ENCODE measurements at regions not wholly inside any gene's neighbourhood (a gene's known extent, or its start where the extent isn't known, plus 50 kb on each side); places are given as distances from the start of the nearest gene placed in this dataset.

DNA sequence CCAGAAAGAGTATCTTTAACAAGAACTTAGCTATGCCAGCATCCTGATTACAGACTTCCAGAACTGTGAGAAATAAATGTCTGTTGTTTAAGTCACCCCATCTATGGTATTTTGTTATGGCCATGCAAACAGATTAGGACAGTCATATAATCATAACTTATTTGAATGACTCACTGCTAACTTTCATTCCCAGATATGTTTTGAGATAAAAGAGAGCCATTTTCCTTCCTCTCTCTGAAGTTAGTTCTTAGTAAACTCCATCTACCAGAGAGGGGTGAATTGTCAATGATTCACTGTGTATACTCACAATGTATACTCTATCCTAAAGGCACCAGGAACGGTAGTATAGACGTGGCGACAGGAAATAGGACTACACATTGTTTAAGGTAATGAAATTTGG, 179.4 kb upstream of the DPH6 start:
- Histone ChIP-seq H3K27ac (no peak overlapping the region), H3K36me3 (no peaks in the 10 kb centered on the region), H3K4me1 (replicated peaks) (no peaks in the 10 kb centered on the region), H3K27me3 (replicated peaks; ENCODE audit: insufficient read depth) (no peaks in the 10 kb centered on the region), H3K4me3 (no peak overlapping the region), H3K9me3 (no peaks in the 10 kb centered on the region)
- intact Hi-C loops (cut with DNase I): no loop called here
- no peak for TF ChIP-seq POLR2A (IDR thresholded peaks at IDR 0.05)
- no peak for TF ChIP-seq POLR2AphosphoS5 (IDR thresholded peaks at IDR 0.05)
- TF ChIP-seq, protein P1, sequence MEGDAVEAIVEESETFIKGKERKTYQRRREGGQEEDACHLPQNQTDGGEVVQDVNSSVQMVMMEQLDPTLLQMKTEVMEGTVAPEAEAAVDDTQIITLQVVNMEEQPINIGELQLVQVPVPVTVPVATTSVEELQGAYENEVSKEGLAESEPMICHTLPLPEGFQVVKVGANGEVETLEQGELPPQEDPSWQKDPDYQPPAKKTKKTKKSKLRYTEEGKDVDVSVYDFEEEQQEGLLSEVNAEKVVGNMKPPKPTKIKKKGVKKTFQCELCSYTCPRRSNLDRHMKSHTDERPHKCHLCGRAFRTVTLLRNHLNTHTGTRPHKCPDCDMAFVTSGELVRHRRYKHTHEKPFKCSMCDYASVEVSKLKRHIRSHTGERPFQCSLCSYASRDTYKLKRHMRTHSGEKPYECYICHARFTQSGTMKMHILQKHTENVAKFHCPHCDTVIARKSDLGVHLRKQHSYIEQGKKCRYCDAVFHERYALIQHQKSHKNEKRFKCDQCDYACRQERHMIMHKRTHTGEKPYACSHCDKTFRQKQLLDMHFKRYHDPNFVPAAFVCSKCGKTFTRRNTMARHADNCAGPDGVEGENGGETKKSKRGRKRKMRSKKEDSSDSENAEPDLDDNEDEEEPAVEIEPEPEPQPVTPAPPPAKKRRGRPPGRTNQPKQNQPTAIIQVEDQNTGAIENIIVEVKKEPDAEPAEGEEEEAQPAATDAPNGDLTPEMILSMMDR (IDR thresholded peaks at IDR 0.05): no peak
- 96% methylated on average over 3 of the region's 3 CpGs for WGBS
- DNase-seq (ENCODE audit: low spot score): no peak

DNA sequence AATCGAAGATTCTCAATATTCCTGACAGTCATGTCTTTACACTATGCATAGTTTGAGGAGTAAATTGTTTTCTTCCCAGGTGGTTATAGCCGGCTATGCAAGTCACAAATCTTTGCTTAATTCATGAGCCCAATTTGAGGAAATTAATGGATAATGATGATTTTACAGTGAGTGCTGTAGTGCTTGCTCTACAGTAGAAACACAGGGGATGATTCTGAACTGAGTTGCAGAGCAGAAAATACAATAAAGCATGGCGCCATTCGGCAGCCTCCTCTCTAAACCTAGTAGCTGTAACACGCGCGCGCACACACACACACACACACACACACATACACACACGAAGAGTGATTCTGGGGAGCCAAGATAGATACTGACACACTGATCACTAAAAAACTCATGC, 181.7 kb upstream of the DPH6 start:
- DNase-seq (ENCODE audit: low spot score): no peak

DNA sequence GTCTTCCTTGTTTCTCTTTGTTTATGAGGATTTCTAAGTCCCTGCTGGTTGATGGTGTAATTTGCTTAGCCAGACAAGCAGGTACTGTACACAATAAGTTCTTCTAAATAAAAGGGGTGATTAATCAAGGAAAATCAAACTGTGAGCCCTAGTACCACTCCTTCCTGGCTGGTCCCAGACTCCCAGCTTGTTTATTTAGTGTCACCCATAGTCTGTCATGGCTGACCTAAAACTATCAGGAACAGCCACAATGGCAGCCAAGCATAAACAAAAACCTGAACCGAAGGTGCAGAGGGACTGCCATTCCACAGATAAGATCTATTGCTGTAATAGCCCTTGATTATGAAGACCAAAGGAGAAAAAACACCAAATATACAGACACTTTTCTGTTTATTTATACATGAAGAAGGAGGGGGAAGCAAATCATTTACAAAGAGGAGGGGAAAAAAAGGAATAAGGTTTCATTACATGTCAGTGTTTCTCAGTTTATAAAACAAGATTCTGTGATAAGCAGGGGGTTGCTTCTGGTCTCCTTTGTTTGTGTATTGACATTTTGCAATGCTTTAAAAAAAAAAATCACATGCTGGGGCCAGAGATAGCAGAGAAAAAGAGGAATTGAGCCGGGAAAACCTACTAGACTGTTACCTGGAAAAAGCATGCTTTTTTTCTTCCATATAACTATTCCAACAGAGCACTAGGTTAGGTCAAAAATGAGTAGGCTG, 182.4 kb upstream of the DPH6 start:
- H3K9me3 ChIP-seq: no peaks in the 10 kb centered on the region
- TF ChIP-seq, protein P1 (IDR thresholded peaks at IDR 0.05): peak in 1 of 4 experiments; percentile 5
- no peak for TF ChIP-seq POLR2AphosphoS5 (IDR thresholded peaks at IDR 0.05)
- H3K4me3 ChIP-seq: no peak overlapping the region
- no peaks in the 10 kb centered on the region for H3K4me1 ChIP-seq (replicated peaks)
- no peaks in the 10 kb centered on the region for H3K27me3 ChIP-seq (replicated peaks; ENCODE audit: insufficient read depth)
- intact Hi-C loops (cut with DNase I): no loop called here
- H3K36me3 ChIP-seq: no peaks in the 10 kb centered on the region
- peak overlapping the region; percentile 23 to 52 for H3K27ac ChIP-seq
- DNase-seq (ENCODE audit: low spot score): peak; percentile 14
- WGBS: 15% methylated on average over 2 of the region's 2 CpGs

More for the DNA sequence above, 181.7 kb upstream of the DPH6 start:
- no peaks in the 10 kb centered on the region for H3K36me3 ChIP-seq
- peak overlapping the region in 1 of 2 donors; percentile 52 for H3K27ac ChIP-seq
- no peaks in the 10 kb centered on the region for H3K4me1 ChIP-seq (replicated peaks)
- WGBS: 84% methylated on average over 9 of the region's 9 CpGs
- intact Hi-C loops (cut with DNase I): no loop called here
- H3K4me3 ChIP-seq: no peak overlapping the region
- H3K9me3 ChIP-seq: no peaks in the 10 kb centered on the region
- no peaks in the 10 kb centered on the region for H3K27me3 ChIP-seq (replicated peaks; ENCODE audit: insufficient read depth)
- no peak for TF ChIP-seq POLR2A (IDR thresholded peaks at IDR 0.05)
- TF ChIP-seq, protein P1 (IDR thresholded peaks at IDR 0.05): no peak
- TF ChIP-seq POLR2AphosphoS5 (IDR thresholded peaks at IDR 0.05): no peak

DNA sequence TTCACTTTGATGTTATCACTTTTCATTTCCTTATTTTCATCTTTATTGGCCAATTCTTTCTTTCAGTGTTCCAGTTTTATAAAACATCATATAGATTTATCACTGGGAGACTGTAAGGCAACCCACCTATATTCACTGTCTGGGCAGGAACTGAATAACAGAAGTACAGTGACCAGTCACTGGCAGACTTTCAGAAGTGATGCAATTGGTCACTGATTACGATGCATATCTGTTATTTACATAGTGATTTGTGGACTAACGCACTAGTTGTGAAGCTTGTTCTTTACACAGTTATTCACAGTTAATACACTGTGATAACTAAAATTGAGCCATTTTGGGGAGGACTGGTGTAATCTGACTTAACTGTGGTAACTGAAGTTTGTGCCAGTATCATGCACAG, 190.2 kb upstream of the DPH6 start:
- H3K4me1 ChIP-seq (replicated peaks): no peaks in the 10 kb centered on the region
- H3K36me3 ChIP-seq: no peaks in the 10 kb centered on the region
- 44% methylated on average over 2 of the region's 2 CpGs for WGBS
- H3K9me3 ChIP-seq: no peaks in the 10 kb centered on the region
- TF ChIP-seq, protein P1 (IDR thresholded peaks at IDR 0.05): no peak
- TF ChIP-seq POLR2A (IDR thresholded peaks at IDR 0.05) (no peak), POLR2AphosphoS5 (IDR thresholded peaks at IDR 0.05) (no peak)
- H3K27ac ChIP-seq: no peak overlapping the region
- no peaks in the 10 kb centered on the region for H3K27me3 ChIP-seq (replicated peaks; ENCODE audit: insufficient read depth)
- intact Hi-C loops (cut with DNase I): no loop called here
- no peak overlapping the region for H3K4me3 ChIP-seq
- no peak for DNase-seq (ENCODE audit: low spot score)

DNA sequence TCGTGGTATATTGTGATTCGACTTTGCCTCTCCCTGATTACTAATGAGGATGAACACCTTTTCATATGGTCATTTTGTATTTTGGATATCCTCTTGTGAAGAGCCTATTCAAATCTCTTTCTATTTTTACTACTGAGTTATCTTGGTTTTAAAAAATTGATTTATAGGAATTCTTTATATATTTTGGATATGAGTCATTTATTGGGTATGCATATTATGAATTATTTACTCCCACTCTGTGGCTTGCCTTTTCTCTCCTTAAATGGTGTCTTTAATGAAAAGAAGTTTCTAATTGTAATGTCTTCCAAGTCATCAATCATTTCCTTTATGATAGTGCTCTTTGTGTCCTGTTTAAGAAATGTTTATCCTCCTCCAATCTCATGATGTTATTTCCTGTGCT, 191.5 kb upstream of the DPH6 start:
- no peak for DNase-seq (ENCODE audit: low spot score)
- 96% methylated on average over 2 of the region's 2 CpGs for WGBS
- Histone ChIP-seq H3K27ac (no peak overlapping the region), H3K36me3 (no peaks in the 10 kb centered on the region), H3K4me3 (no peak overlapping the region), H3K9me3 (no peaks in the 10 kb centered on the region), H3K4me1 (replicated peaks) (no peaks in the 10 kb centered on the region), H3K27me3 (replicated peaks; ENCODE audit: insufficient read depth) (no peaks in the 10 kb centered on the region)
- TF ChIP-seq, protein P1 (IDR thresholded peaks at IDR 0.05): no peak
- TF ChIP-seq POLR2A (IDR thresholded peaks at IDR 0.05): no peak
- TF ChIP-seq POLR2AphosphoS5 (IDR thresholded peaks at IDR 0.05): no peak
- intact Hi-C loops (cut with DNase I): no loop called here

All from prostate gland (tissue), 2 donors.